ENCODE measurements at regions not wholly inside any gene's neighbourhood (a gene's known extent, or its start where the extent isn't known, plus 50 kb on each side); places are given as distances from the start of the nearest gene placed in this dataset.

- TF ChIP-seq CTCF (conservative IDR thresholded peaks at IDR 0.05; ENCODE audit: low read depth, low read length) (no peak), EZH2 (IDR thresholded peaks at IDR 0.05; ENCODE audit: borderline replicate concordance, low read depth, low read length, poor library complexity, severe bottlenecking) (no peak)
Measured at GRCh38 chr21:43287111-43287760, 118.4 kb downstream of the CRYAA start.

Data from A673 (cell line).